Upper lobe of left lung (tissue), 6 donors: ENCODE measurements at regions not wholly inside any gene's neighbourhood (a gene's known extent, or its start where the extent isn't known, plus 50 kb on each side); places are given as distances from the start of the nearest gene placed in this dataset.
"Not testable (repeated sequence)": the region's sequence is repeated elsewhere in the genome, so short reads cannot be mapped to it uniquely, and the experiment has no call there.

Experiments used
- ATAC-seq, 2 donors: fragments of 200-7000 bp; cut with Tn5 transposase; one replicate each; pipeline ENCODE4 v1.9.1; 2022; ENCODE audit warnings: mild to moderate bottlenecking in 2 of 2, moderate library complexity in 2 of 2; ENCODE audit not compliant: low FRiP score in 2 of 2
- DNase-seq, 2 donors: peaks; one replicate each; pipeline ENCODE4 v3.0.0-alpha.2; 2019 to 2020
- H3K27ac ChIP-seq, 4 donors: fragments of 200-600 bp; sonication (generic); one replicate each; pipeline ENCODE4 v1.5.1; 2016 to 2019
- H3K27me3 ChIP-seq, 4 donors: fragments of 200-600 bp; sonication (generic); one replicate each; pipeline ENCODE4 v1.5.1; 2017 to 2019
- H3K36me3 ChIP-seq, 4 donors: fragments of 200-600 bp; sonication (generic); one replicate each; pipeline ENCODE4 v1.5.1; 2016 to 2019
- H3K4me1 ChIP-seq, 4 donors: fragments of 200-600 bp; sonication (generic); one replicate each; pipeline ENCODE4 v1.5.1; 2018 to 2019
- H3K4me3 ChIP-seq, 4 donors: fragments of 200-600 bp; sonication (generic); one replicate each; pipeline ENCODE4 v1.5.1; 2017 to 2019; ENCODE audit warnings: mild to moderate bottlenecking in 2 of 4, moderate library complexity in 1 of 4
- H3K9me3 ChIP-seq, 4 donors: fragments of 200-600 bp; sonication (generic); one replicate each; pipeline ENCODE4 v1.5.1; 2018 to 2019
- CTCF ChIP-seq, 6 experiments: fragments of 450-650 bp in 4 of 6; fragments of 200-600 bp in 2 of 6; sonication (generic) in 2 of 6; IDR thresholded peaks; one replicate each; pipeline ENCODE4 v1.5.1; 2016 to 2019; ENCODE audit warnings: antibody characterized with exemption in 6 of 6
- EP300 ChIP-seq, 4 donors: sonication (generic); formaldehyde crosslinking; IDR thresholded peaks; one replicate each; pipeline ENCODE4 v1.5.1; 2017; ENCODE audit warnings: antibody characterized with exemption in 4 of 4, control low read depth in 2 of 4
- POLR2A ChIP-seq, 4 donors: fragments of 450-650 bp; IDR thresholded peaks; one replicate each; pipeline ENCODE4 v1.5.1; 2016 to 2017; ENCODE audit warnings: antibody characterized with exemption in 4 of 4, mild to moderate bottlenecking in 2 of 4
- POLR2AphosphoS5 ChIP-seq, 2 donors: sonication (generic); formaldehyde crosslinking; IDR thresholded peaks; one replicate each; pipeline ENCODE4 v1.5.1; 2017; ENCODE audit warnings: antibody characterized with exemption in 2 of 2
- WGBS, 2 donors: methylation state at CpG; one replicate each; pipeline ENCODE4 v1.1.5; 2017 to 2018; 5-methylcytosine and 5-hydroxymethylcytosine counted together
- donor health status: DM: no; HTN: no; CAD: no; lungs with moderate emphysema.
- donor health status: DM: no; HTN: yes; CAD: no; lungs with severe emphysema.

- Histone ChIP-seq H3K9me3 (peaks cover 0 to 9% (median 4%) of the 10 kb centered on the region in 4 donors), H3K27ac (no peak overlapping the region), H3K4me3 (no peak overlapping the region), H3K36me3 (no peaks in the 10 kb centered on the region), H3K27me3 (no peaks in the 10 kb centered on the region), H3K4me1 (no peaks in the 10 kb centered on the region)
- TF ChIP-seq CTCF (IDR thresholded peaks at IDR 0.05): no peak
- no peak for TF ChIP-seq POLR2A (IDR thresholded peaks at IDR 0.05)
- no peak for TF ChIP-seq POLR2AphosphoS5 (IDR thresholded peaks at IDR 0.05)
- TF ChIP-seq EP300 (IDR thresholded peaks at IDR 0.05): no peak
- no peak for DNase-seq
- WGBS, 2 donors: 73 to 84% methylated on average over 2 of the region's 2 CpGs
- no peak for ATAC-seq
Observed at GRCh38 chr14:63147018-63147417, 57.2 kb upstream of the RHOJ start.

GRCh38 chr14:63134801-63135200 lies 69.4 kb upstream of the RHOJ start:
- no peak for ATAC-seq
- Histone ChIP-seq H3K4me1 (no peaks in the 10 kb centered on the region), H3K36me3 (no peaks in the 10 kb centered on the region), H3K27me3 (no peaks in the 10 kb centered on the region), H3K4me3 (no peak overlapping the region), H3K9me3 (no peaks in the 10 kb centered on the region), H3K27ac (no peak overlapping the region)
- DNase-seq: no peak
- TF ChIP-seq CTCF (IDR thresholded peaks at IDR 0.05) (peak in 1 of 6 experiments; percentile 21), POLR2AphosphoS5 (IDR thresholded peaks at IDR 0.05) (no peak)
- 20 to 31% methylated on average over 2 of the region's 2 CpGs for WGBS, 2 donors

DNA sequence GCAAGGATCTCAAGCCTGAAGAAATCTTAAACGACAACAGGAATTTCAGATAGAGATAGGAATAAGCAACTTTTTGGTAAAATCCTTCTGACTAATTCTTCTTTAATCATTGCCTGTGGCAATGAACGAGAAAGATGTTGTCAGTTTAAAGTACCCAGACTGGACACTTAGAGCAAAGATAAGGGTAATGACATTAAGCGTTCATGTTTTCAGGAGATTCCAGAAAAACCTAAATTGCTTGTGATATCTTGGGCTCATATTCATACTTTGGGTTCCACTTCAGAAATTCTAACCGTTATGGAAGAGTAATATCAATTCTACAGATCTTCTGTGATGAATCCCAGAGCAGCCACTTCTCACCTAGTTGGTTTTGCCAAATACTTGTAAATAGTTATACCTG lies 73.7 kb upstream of the RHOJ start:
- no peaks in the 10 kb centered on the region for H3K36me3 ChIP-seq
- no peak for ATAC-seq
- no peak overlapping the region for H3K27ac ChIP-seq
- no peak overlapping the region for H3K4me3 ChIP-seq
- H3K4me1 ChIP-seq: no peaks in the 10 kb centered on the region
- WGBS, 2 donors: 81 to 93% methylated on average over 4 of the region's 4 CpGs
- H3K9me3 ChIP-seq: no peaks in the 10 kb centered on the region
- no peaks in the 10 kb centered on the region for H3K27me3 ChIP-seq
- TF ChIP-seq POLR2AphosphoS5 (IDR thresholded peaks at IDR 0.05) (no peak), EP300 (IDR thresholded peaks at IDR 0.05) (no peak), CTCF (IDR thresholded peaks at IDR 0.05) (no peak), POLR2A (IDR thresholded peaks at IDR 0.05) (no peak)
- DNase-seq: no peak

- not testable (repeated sequence) for ATAC-seq, DNase-seq, H3K4me3 ChIP-seq, H3K27me3 ChIP-seq, H3K36me3 ChIP-seq, H3K27ac ChIP-seq, H3K9me3 ChIP-seq, H3K4me1 ChIP-seq
- WGBS, 2 donors: 79 to 100% methylated on average over 1 of the region's 1 CpG
Observed at GRCh38 chr14:63106487-63106886, 61.2 kb upstream of the KCNH5 start.

- H3K36me3 ChIP-seq: no peaks in the 10 kb centered on the region
- TF ChIP-seq CTCF (IDR thresholded peaks at IDR 0.05): no peak
- TF ChIP-seq EP300 (IDR thresholded peaks at IDR 0.05): no peak
- no peak for TF ChIP-seq POLR2A (IDR thresholded peaks at IDR 0.05)
- no peak for TF ChIP-seq POLR2AphosphoS5 (IDR thresholded peaks at IDR 0.05)
- H3K4me1 ChIP-seq: no peaks in the 10 kb centered on the region
- 67 to 77% methylated on average over 1 of the region's 1 CpG for WGBS, 2 donors
- H3K27ac ChIP-seq: no peak overlapping the region
- DNase-seq (no peak), ATAC-seq (no peak)
- H3K27me3 ChIP-seq: no peaks in the 10 kb centered on the region
- no peak overlapping the region for H3K4me3 ChIP-seq
- H3K9me3 ChIP-seq: no peaks in the 10 kb centered on the region
Observed at GRCh38 chr14:63100552-63100951, 55.3 kb upstream of the KCNH5 start.
